Esophagus squamous epithelium (tissue), 4 donors: ENCODE measurements at regions not wholly inside any gene's neighbourhood (a gene's known extent, or its start where the extent isn't known, plus 50 kb on each side); places are given as distances from the start of the nearest gene placed in this dataset.

Experiments
- POLR2A ChIP-seq, 4 donors: fragments of 450-650 bp; IDR thresholded peaks; one replicate each; pipeline ENCODE4 v1.6.1; 2017; ENCODE audit warnings: antibody characterized with exemption in 4 of 4, mild to moderate bottlenecking in 4 of 4, moderate library complexity in 3 of 4
- TF ChIP-seq, protein P1 (sequence below), 6 experiments: fragments of 450-650 bp in 4 of 6; fragments of 200-600 bp in 2 of 6; sonication (generic) in 2 of 6; IDR thresholded peaks; one replicate each; pipeline ENCODE4 v1.5.1; 2016 to 2019; ENCODE audit warnings: antibody characterized with exemption in 6 of 6, mild to moderate bottlenecking in 4 of 6, moderate library complexity in 4 of 6

DNA sequence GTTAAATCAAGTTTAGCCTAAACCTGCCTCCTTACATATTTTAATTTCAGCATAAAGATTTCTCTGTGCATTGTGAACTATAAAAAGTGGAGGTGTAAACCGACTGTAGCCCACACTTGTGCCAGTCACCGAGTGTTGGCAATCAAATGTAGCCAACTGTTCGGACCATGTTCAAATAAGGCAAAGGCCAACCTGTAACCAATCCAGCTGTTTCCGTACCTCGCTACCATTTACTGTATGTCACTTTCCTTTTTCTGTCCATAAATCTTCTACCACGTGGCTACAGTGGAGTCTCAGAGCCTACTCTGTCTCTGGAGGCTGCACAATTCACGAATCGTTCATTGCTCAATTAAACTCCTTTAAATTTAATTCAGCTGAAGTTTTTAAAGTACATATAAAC is 156.0 kb downstream of the SLC25A46 start:
- TF ChIP-seq, protein P1, sequence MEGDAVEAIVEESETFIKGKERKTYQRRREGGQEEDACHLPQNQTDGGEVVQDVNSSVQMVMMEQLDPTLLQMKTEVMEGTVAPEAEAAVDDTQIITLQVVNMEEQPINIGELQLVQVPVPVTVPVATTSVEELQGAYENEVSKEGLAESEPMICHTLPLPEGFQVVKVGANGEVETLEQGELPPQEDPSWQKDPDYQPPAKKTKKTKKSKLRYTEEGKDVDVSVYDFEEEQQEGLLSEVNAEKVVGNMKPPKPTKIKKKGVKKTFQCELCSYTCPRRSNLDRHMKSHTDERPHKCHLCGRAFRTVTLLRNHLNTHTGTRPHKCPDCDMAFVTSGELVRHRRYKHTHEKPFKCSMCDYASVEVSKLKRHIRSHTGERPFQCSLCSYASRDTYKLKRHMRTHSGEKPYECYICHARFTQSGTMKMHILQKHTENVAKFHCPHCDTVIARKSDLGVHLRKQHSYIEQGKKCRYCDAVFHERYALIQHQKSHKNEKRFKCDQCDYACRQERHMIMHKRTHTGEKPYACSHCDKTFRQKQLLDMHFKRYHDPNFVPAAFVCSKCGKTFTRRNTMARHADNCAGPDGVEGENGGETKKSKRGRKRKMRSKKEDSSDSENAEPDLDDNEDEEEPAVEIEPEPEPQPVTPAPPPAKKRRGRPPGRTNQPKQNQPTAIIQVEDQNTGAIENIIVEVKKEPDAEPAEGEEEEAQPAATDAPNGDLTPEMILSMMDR (IDR thresholded peaks at IDR 0.05), result no peak
- TF ChIP-seq POLR2A (IDR thresholded peaks at IDR 0.05), result no peak
